SU-DHL-6 (cell line): ENCODE measurements at regions not wholly inside any gene's neighbourhood (a gene's known extent, or its start where the extent isn't known, plus 50 kb on each side); places are given as distances from the start of the nearest gene placed in this dataset.

Experiments used
- CTCF ChIP-seq: fragments of 200-600 bp; sonication (generic); IDR thresholded peaks from one replicate; pipeline ENCODE4 v1.5.1; 2017; ENCODE audit warnings: antibody characterized with exemption, mild to moderate bottlenecking, low read length, moderate library complexity; ENCODE audit not compliant: insufficient read depth, poor library complexity, severe bottlenecking
- EZH2phosphoT487 ChIP-seq: fragments of 200-600 bp; sonication (generic), shearing (Covaris generic); conservative IDR thresholded peaks from 2 replicates; pipeline ENCODE4 v1.6.1; 2018; ENCODE audit warnings: mild to moderate bottlenecking, antibody characterized with exemption, low read length, moderate library complexity, mixed read lengths

DNA sequence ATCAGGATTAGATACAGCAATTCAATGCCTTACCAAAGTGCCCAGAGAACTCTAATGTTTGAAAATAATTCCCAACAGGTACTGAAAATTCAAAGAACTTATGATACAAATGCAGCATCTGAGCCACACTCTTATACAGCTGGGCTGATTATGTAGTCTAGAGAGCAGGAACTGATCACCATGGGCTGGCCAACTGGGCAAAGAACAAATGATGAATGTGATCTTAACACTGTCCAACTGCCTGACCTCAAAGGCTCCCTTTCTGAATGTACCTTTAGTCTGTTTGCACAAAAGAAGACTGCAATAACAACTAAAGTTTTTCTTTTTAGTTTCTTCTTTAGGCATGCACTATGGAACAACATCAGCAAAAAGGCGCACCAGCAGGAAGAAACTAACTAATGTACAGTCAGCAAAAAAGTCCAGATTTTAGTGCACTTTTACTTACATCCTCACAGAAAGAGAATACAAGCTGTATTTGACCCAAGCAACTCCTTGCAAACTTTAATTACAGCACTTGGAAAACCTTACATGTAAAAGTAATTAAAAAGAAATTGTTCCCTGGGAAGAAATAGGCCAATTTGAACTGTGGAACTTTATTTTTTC lies 1095.1 kb downstream of the IGSF11 start:
- TF ChIP-seq CTCF (no peak), EZH2phosphoT487 (no peak)
